ENCODE measurements at regions not wholly inside any gene's neighbourhood (a gene's known extent, or its start where the extent isn't known, plus 50 kb on each side); places are given as distances from the start of the nearest gene placed in this dataset.

GRCh38 chr16:85374571-85374872 is 238.6 kb upstream of the GSE1 start:
- ChIA-PET CTCF (ENCODE audit: low intra/inter-chr PET ratio, low total read pairs) (no interaction called here), POLR2A (no interaction called here)
- no peaks in the 10 kb centered on the region for H3K4me1 ChIP-seq (ENCODE audit: insufficient read depth, low read length)
- no peaks in the 10 kb centered on the region for H3K27me3 ChIP-seq (ENCODE audit: control insufficient read depth in 1 of 2, insufficient read depth in 2 of 2, low read length in 2 of 2)
- DNase-seq (ENCODE audit: low spot score) (no peak), FAIRE-seq (no peak), ATAC-seq (no peak)
- no peaks in the 10 kb centered on the region for H3K9me3 ChIP-seq (ENCODE audit: low read length)
- H3K4me2 ChIP-seq (ENCODE audit: low read depth, low read length) = no peak overlapping the region
- no peak overlapping the region for H3K27ac ChIP-seq (ENCODE audit: extremely low read length, insufficient read depth, low read length)
- H3K9ac ChIP-seq (ENCODE audit: insufficient read depth, low read depth, low read length) = no peak overlapping the region
- intact Hi-C loops (cut with micrococcal nuclease; ENCODE audit: unreplicated experiment) = no loop called here
- no peaks in the 10 kb centered on the region; the same call in 1 of the 2 replicates for H4K20me1 ChIP-seq (ENCODE audit: insufficient read depth, low read length)
- in situ Hi-C loops (cut with HindIII; ENCODE audit: extremely low pct_ligation_motif_present, low pct_unique_long_range_greater_than_20kb) = no loop called here
- no peaks in the 10 kb centered on the region for H3K36me3 ChIP-seq (replicated peaks in 1 of 2; ENCODE audit: control insufficient read depth in 1 of 2, insufficient read depth in 2 of 2, low read length in 2 of 2)
- H3K4me3 ChIP-seq (replicated peaks in 1 of 3; ENCODE audit: insufficient read depth in 1 of 3, low read depth in 2 of 3, low read length in 3 of 3) = no peak overlapping the region
- H3K79me2 ChIP-seq (ENCODE audit: insufficient read depth, low read length) = no peaks in the 10 kb centered on the region
- TF ChIP-seq AGO1 (IDR thresholded peaks at IDR 0.05; ENCODE audit: low read depth, low read length, poor library complexity, severe bottlenecking) (peak; percentile 3), STAG1 (CRISPR knock-in tag; IDR thresholded peaks at IDR 0.05) (no peak)
- BruUV-seq (replicated peaks) = no TSS peak
- WGBS (ENCODE audit: low lambda C conversion rate) = 69% methylated on average over 9 of the region's 10 CpGs
- no peak overlapping the region for H2AFZ ChIP-seq (ENCODE audit: low read length)

- Histone ChIP-seq H3K4me2 (ENCODE audit: low read depth, low read length) (no peak overlapping the region), H3K4me1 (ENCODE audit: insufficient read depth, low read length) (no peaks in the 10 kb centered on the region), H3K79me2 (ENCODE audit: insufficient read depth, low read length) (no peaks in the 10 kb centered on the region), H3K27ac (ENCODE audit: extremely low read length, insufficient read depth, low read length) (no peak overlapping the region), H3K27me3 (ENCODE audit: control insufficient read depth in 1 of 2, insufficient read depth in 2 of 2, low read length in 2 of 2) (0 out of 5 replicates have a peak, but pooled peaks cover 0 to under 1% of the 10 kb centered on the region in 2 experiments), H3K9me3 (ENCODE audit: low read length) (no peaks in the 10 kb centered on the region), H4K20me1 (ENCODE audit: insufficient read depth, low read length) (no peaks in the 10 kb centered on the region; the same call in 1 of the 2 replicates), H3K4me3 (replicated peaks in 1 of 3; ENCODE audit: insufficient read depth in 1 of 3, low read depth in 2 of 3, low read length in 3 of 3) (no peak overlapping the region), H2AFZ (ENCODE audit: low read length) (no peak overlapping the region), H3K36me3 (replicated peaks in 1 of 2; ENCODE audit: control insufficient read depth in 1 of 2, insufficient read depth in 2 of 2, low read length in 2 of 2) (no peaks in the 10 kb centered on the region), H3K9ac (ENCODE audit: insufficient read depth, low read depth, low read length) (no peak overlapping the region)
- BruUV-seq (replicated peaks) = no TSS peak
- POLR2A ChIA-PET = no interaction called here
- DNase-seq (ENCODE audit: low spot score) (no peak), ATAC-seq (no peak), FAIRE-seq (no peak)
- no peak for TF ChIP-seq MEIS1 (CRISPR knock-in tag; IDR thresholded peaks at IDR 0.05; ENCODE audit: borderline replicate concordance)
- in situ Hi-C loops (cut with HindIII; ENCODE audit: extremely low pct_ligation_motif_present, low pct_unique_long_range_greater_than_20kb) (no loop called here), intact Hi-C loops (cut with micrococcal nuclease; ENCODE audit: unreplicated experiment) (no loop called here)
- CTCF ChIA-PET (ENCODE audit: low intra/inter-chr PET ratio, low total read pairs) = no interaction called here
- 79% methylated on average over 8 of the region's 8 CpGs for WGBS (ENCODE audit: low lambda C conversion rate)
Measured at GRCh38 chr16:85375282-85375681, 237.8 kb upstream of the GSE1 start.
